K562 (cell line): ENCODE measurements at regions not wholly inside any gene's neighbourhood (a gene's known extent, or its start where the extent isn't known, plus 50 kb on each side); places are given as distances from the start of the nearest gene placed in this dataset.

Experiments
- ATAC-seq: fragments of 200-7000 bp; cut with Tn5 transposase; 3 replicates; pipeline ENCODE4 v1.9.1; 2020; ENCODE audit warnings: moderate library complexity
- BruUV-seq: library from RNA; stranded (reverse); fragments of 400-500 nt; replicated peaks from 2 replicates; lab custom pipeline; 2021; lab: Mats Ljungman, UMichigan
- CTCF ChIA-PET: fragments of 300-600 bp; formaldehyde crosslinking; extraction: SDS; loops from one replicate; lab custom pipeline; 2021; ENCODE audit warnings: low intra/inter-chr PET ratio; lab: Yijun Ruan, JAX
- POLR2A ChIA-PET: fragments of 300-600, 350-650 bp; sonication (Branson Sonifier 250); formaldehyde crosslinking; extraction: SDS; loops from one replicate; lab custom pipeline; 2021; ENCODE audit warnings: antibody characterized with exemption, inconsistent platforms; lab: Yijun Ruan, JAX
- DNase-seq, 4 experiments: peaks; one replicate each; pipeline versions ENCODE4 v3.0.0 to v3.0.0-alpha.2; 2011 to 2018; ENCODE audit warnings: low spot score in 3 of 4, mixed read lengths in 3 of 4; ENCODE audit errors: extremely low read depth in 1 of 4
- FAIRE-seq: peaks from 2 replicates; lab custom pipeline; 2011; peaks lifted over from hg19 to GRCh38; lab: Jason Lieb, UNC
- H2AFZ ChIP-seq: 2 replicates; pipeline ENCODE4 v1.6.0; 2011; ENCODE audit warnings: low read depth, low read length, control low read depth, inconsistent platforms
- H3K27ac ChIP-seq: fragments of 200-600 bp; 3 replicates; pipeline ENCODE4 v1.8.0; 2011; ENCODE audit warnings: low read depth, mild to moderate bottlenecking, control low read depth, inconsistent platforms, low read length, moderate library complexity, mixed read lengths; ENCODE audit errors: extremely low read depth
- H3K27me3 ChIP-seq, 2 experiments: fragments of 300-600 bp in 1 of 2; 2 replicates in 1 of 2; 3 replicates in 1 of 2; pipeline versions ENCODE4 v1.6.0 to v1.8.0; 2011; ENCODE audit warnings: inconsistent platforms in 2 of 2, low read length in 2 of 2, mild to moderate bottlenecking in 1 of 2, mixed read lengths in 1 of 2, moderate library complexity in 1 of 2; ENCODE audit not compliant: control insufficient read depth in 2 of 2, insufficient read depth in 2 of 2
- H3K36me3 ChIP-seq: fragments of 300-600 bp; 3 replicates; pipeline ENCODE4 v1.8.0; 2011; ENCODE audit warnings: mild to moderate bottlenecking, low read length, inconsistent platforms; ENCODE audit not compliant: control insufficient read depth, insufficient read depth
- H3K4me1 ChIP-seq, 2 experiments: fragments of 200-600 bp in 1 of 2; replicated peaks in 1 of 2; 2 replicates in 1 of 2; 3 replicates in 1 of 2; pipeline versions ENCODE4 v1.5.1 to v1.8.0; 2011; ENCODE audit warnings: inconsistent platforms in 2 of 2, low read length in 2 of 2, mild to moderate bottlenecking in 1 of 2, mixed read lengths in 1 of 2, moderate library complexity in 1 of 2; ENCODE audit not compliant: control insufficient read depth in 2 of 2, insufficient read depth in 2 of 2
- H3K4me2 ChIP-seq: 2 replicates; pipeline ENCODE4 v1.6.1; 2011; ENCODE audit warnings: low read length, control low read depth, inconsistent platforms, mixed read lengths; ENCODE audit not compliant: insufficient read depth
- H3K4me3 ChIP-seq: fragments of 200-600 bp; sonication (generic), shearing (Covaris generic); 2 replicates; pipeline ENCODE4 v1.5.1; 2016; ENCODE audit warnings: control low read depth, inconsistent platforms
- H3K79me2 ChIP-seq: fragments of 200-600 bp; 3 replicates; pipeline ENCODE4 v1.8.0; 2011; ENCODE audit warnings: low read length, inconsistent platforms; ENCODE audit not compliant: control insufficient read depth, insufficient read depth
- H3K9ac ChIP-seq, 2 experiments: 2 replicates each; pipeline versions ENCODE4 v1.6.0 to v1.6.1; 2011; ENCODE audit warnings: low read depth in 2 of 2, low read length in 2 of 2, control low read depth in 1 of 2, inconsistent platforms in 1 of 2, mild to moderate bottlenecking in 1 of 2, mixed read lengths in 1 of 2; ENCODE audit not compliant: insufficient read depth in 1 of 2
- H3K9me1 ChIP-seq: one replicate; pipeline ENCODE4 v1.6.0; 2011; ENCODE audit warnings: inconsistent platforms, mild to moderate bottlenecking, low read length, moderate library complexity; ENCODE audit not compliant: control insufficient read depth, insufficient read depth
- H3K9me3 ChIP-seq: replicated peaks from 2 replicates; pipeline ENCODE4 v1.5.1; 2011; ENCODE audit warnings: low read depth, low read length, inconsistent platforms; ENCODE audit not compliant: control insufficient read depth, insufficient read depth
- H4K20me1 ChIP-seq: replicated peaks from 2 replicates; pipeline ENCODE4 v1.6.1; 2011; ENCODE audit warnings: low read length, inconsistent platforms, mixed read lengths; ENCODE audit not compliant: control insufficient read depth, insufficient read depth
- CEBPZ ChIP-seq: fragments of 150-350 bp; IDR thresholded peaks from 2 replicates; pipeline ENCODE4 v1.6.1; 2014; ENCODE audit warnings: low read depth, mild to moderate bottlenecking, low read length, borderline replicate concordance
- DEAF1 ChIP-seq: fragments of 450-650 bp; formaldehyde crosslinking; IDR thresholded peaks from 2 replicates; pipeline ENCODE4 v1.4.0; 2020; ENCODE audit warnings: mild to moderate bottlenecking, moderate library complexity
- HBP1 ChIP-seq: fragments of 450-650 bp; formaldehyde crosslinking; IDR thresholded peaks from 2 replicates; pipeline ENCODE4 v1.4.0; 2022; ENCODE audit warnings: missing genetic modification characterization
- NCOA2 ChIP-seq, 2 experiments: fragments of 450-650 bp; IDR thresholded peaks; 2 replicates each; pipeline ENCODE4 v1.6.1; 2018; ENCODE audit warnings: mild to moderate bottlenecking in 2 of 2, moderate library complexity in 1 of 2; ENCODE audit not compliant: partially characterized antibody in 2 of 2
- NFRKB ChIP-seq: fragments of 450-650 bp; IDR thresholded peaks from 2 replicates; pipeline ENCODE4 v1.6.1; 2016; ENCODE audit warnings: low read depth
- RFX1 ChIP-seq: fragments of 450-650 bp; IDR thresholded peaks from 2 replicates; pipeline ENCODE4 v1.6.1; 2016; ENCODE audit warnings: mild to moderate bottlenecking, moderate library complexity
- XRCC5 ChIP-seq: fragments of 200-400 bp; formaldehyde crosslinking; IDR thresholded peaks from 2 replicates; pipeline ENCODE4 v1.6.1; 2017; ENCODE audit warnings: low read depth, mild to moderate bottlenecking, low read length
- ZNF121 ChIP-seq: sonication (generic); formaldehyde crosslinking; conservative IDR thresholded peaks from 2 replicates; pipeline ENCODE4 v1.8.0; 2022; ENCODE audit warnings: missing genetic modification reagents
- ZNF146 ChIP-seq: IDR thresholded peaks from one replicate; pipeline ENCODE4 v1.6.1; 2018; ENCODE audit warnings: missing compliant biosample characterization; ENCODE audit not compliant: unreplicated experiment
- ZNF584 ChIP-seq: fragments of 200-800 bp; sonication (Bioruptor generic); IDR thresholded peaks from 2 replicates; pipeline ENCODE4 v1.6.1; 2016; ENCODE audit warnings: low read depth, mild to moderate bottlenecking, missing genetic modification characterization, missing compliant biosample characterization
- ZNF592 ChIP-seq: fragments of 450-650 bp; IDR thresholded peaks from 2 replicates; pipeline ENCODE4 v1.6.1; 2017; ENCODE audit warnings: antibody characterized with exemption, mild to moderate bottlenecking
- ZNF79 ChIP-seq: fragments of 250-450 bp; sonication (Bioruptor Pico); IDR thresholded peaks from 2 replicates; pipeline ENCODE4 v1.4.0; 2020; ENCODE audit warnings: low read depth, mild to moderate bottlenecking, moderate library complexity
- WGBS: fragments of 100-300 bp; shearing (Covaris generic); methylation state at CpG from one replicate; pipeline ENCODE4 v1.1.6; 2016; ENCODE audit warnings: low coverage, mixed read lengths; ENCODE audit not compliant: insufficient coverage; ENCODE audit errors: missing lambda C conversion rate; 5-methylcytosine and 5-hydroxymethylcytosine counted together
- in situ Hi-C: fragments of 300-500 bp; cut with MboI; formaldehyde crosslinking; loops from 4 replicates; pipeline ENCODE4 v1.15.0; 2018; ENCODE audit warnings: inconsistent platforms, mixed read lengths
- intact Hi-C: fragments of 100-400 bp; cut with micrococcal nuclease; formaldehyde crosslinking; loops from 2 replicates; pipeline ENCODE4 v1.14.2; 2022

GRCh38 chr5:20359377-20359776 lies 371.4 kb upstream of the CDH18 start:
- FAIRE-seq = no peak

More at GRCh38 chr5:20359377-20359776, 371.4 kb upstream of the CDH18 start:
- DNase-seq = no peak
- WGBS = 0% methylated on average over 1 of the region's 1 CpG
- in situ Hi-C loops = no loop called here
- ChIA-PET CTCF (no interaction called here), POLR2A (no interaction called here)
- Histone ChIP-seq H2AFZ (no peak overlapping the region), H3K36me3 (no peaks in the 10 kb centered on the region), H3K4me3 (no peak overlapping the region), H3K9me3 (no peaks in the 10 kb centered on the region), H4K20me1 (no peaks in the 10 kb centered on the region), H3K9ac (no peak overlapping the region), H3K4me2 (no peak overlapping the region), H3K4me1 (no peaks in the 10 kb centered on the region), H3K79me2 (no peaks in the 10 kb centered on the region), H3K27ac (no peak overlapping the region), H3K27me3 (no peaks in the 10 kb centered on the region), H3K9me1 (no peaks in the 10 kb centered on the region)
- BruUV-seq = no TSS peak
- intact Hi-C loops = no loop called here
- no peak for ATAC-seq
- TF ChIP-seq RFX1 (no peak), ZNF121 (CRISPR knock-in tag) (no peak), ZNF79 (CRISPR knock-in tag) (no peak), ZNF584 (no peak), XRCC5 (no peak), NFRKB (no peak), ZNF146 (CRISPR knock-in tag) (no peak), NCOA2 (IDR thresholded peaks at IDR 0.05; ENCODE audit: partially characterized antibody in 2 of 2) (no peak), DEAF1 (CRISPR knock-in tag) (no peak), ZNF592 (no peak), HBP1 (CRISPR knock-in tag) (no peak), CEBPZ (no peak)
